Suprapubic skin (tissue), 3 donors: ENCODE measurements at regions not wholly inside any gene's neighbourhood (a gene's known extent, or its start where the extent isn't known, plus 50 kb on each side); places are given as distances from the start of the nearest gene placed in this dataset.

Source experiments
- CTCF ChIP-seq, 2 donors: fragments of 200-600 bp in 1 of 2; fragments of 450-650 bp in 1 of 2; sonication (generic) in 1 of 2; IDR thresholded peaks; one replicate each; pipeline ENCODE4 v1.5.1; 2016 to 2019; ENCODE audit warnings: antibody characterized with exemption in 2 of 2, mild to moderate bottlenecking in 1 of 2, moderate library complexity in 1 of 2
- EP300 ChIP-seq: sonication (generic); formaldehyde crosslinking; IDR thresholded peaks from one replicate; pipeline ENCODE4 v1.6.1; 2017; ENCODE audit warnings: antibody characterized with exemption
- POLR2A ChIP-seq, 2 donors: fragments of 450-650 bp; IDR thresholded peaks; one replicate each; pipeline ENCODE4 v1.6.1; 2017; ENCODE audit warnings: antibody characterized with exemption in 2 of 2, mild to moderate bottlenecking in 2 of 2, moderate library complexity in 2 of 2

- TF ChIP-seq CTCF (IDR thresholded peaks at IDR 0.05) (no peak), EP300 (no peak), POLR2A (IDR thresholded peaks at IDR 0.05) (no peak)
Observed at GRCh38 chr2:33665039-33665438, 65.9 kb upstream of the FAM98A start.
